CD4-positive, alpha-beta T cell treated with Interleukin-12 subunit alpha and Interleukin-12 subunit beta, for 1 hour (primary cell): ENCODE measurements at regions not wholly inside any gene's neighbourhood (a gene's known extent, or its start where the extent isn't known, plus 50 kb on each side); places are given as distances from the start of the nearest gene placed in this dataset.

Experiments used
- DNase-seq: peaks from one replicate; pipeline ENCODE4 v3.0.0-alpha.2; 2020

DNA sequence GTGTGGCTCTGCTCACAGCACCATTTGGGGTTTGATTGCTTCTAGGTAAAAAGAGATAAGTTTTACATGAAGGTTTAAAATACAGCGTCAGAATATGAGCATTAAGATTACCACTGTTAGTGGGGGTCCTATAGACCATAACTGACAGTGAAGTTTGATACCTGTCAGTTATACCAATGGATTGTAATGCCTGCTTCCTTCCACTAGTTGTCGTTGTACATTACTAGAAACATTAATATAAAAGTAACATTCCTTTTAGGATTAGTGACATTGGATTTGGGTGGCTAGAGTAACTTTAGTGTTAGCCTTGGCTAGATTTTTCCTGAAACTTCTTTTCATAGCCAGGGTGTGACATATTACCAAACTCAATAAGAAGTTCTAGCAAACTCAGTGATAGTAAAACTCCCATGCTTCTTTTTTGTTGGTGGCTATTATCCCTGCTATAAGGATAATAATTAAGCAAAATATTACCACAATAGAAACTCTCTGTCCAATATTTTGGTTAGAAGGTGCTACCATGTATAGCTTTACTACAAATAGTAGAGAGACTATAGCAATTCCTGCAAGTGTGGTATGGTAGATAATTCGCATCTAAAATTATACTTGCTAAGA is 57.1 kb downstream of the FAM181B start:
- no peak for DNase-seq

DNA sequence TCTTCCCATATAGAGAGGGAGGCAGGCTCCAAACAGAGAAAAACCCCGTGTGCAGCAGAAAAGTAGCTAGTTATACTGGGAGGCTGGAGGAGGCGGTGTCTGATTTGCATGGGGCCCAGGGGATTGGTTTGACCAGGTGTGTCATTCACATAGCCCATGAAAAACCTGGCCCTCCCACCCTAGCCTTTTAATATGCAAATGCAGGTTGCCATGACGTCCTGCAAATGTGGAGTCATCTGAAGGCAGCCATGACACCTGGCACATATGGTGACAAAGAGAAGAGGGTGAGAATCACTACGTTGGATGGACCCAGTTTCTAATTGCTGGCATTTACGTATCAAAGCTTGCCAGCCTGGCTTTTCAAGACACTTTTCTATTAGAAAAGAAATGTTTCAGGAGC is 57.8 kb downstream of the FAM181B start:
- DNase-seq = no peak

DNA sequence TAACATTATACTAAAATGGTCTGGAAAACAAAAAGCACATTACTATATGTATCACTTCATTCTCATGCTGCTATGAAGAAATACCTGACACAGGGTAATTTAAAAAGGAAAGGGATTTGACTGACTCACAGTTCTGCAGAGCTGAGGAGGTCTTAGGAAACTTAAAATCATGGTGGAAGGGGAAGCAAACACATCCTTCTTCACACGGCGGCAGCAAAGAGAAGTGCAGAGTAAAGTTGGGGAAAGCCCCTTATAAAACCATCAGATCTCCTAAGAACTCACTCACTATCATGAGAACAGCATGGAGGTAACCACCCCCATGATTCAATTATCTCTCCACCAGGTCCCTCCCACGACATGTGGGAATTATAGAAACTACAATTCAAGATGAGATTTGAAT is 60.0 kb downstream of the FAM181B start:
- DNase-seq = no peak

DNA sequence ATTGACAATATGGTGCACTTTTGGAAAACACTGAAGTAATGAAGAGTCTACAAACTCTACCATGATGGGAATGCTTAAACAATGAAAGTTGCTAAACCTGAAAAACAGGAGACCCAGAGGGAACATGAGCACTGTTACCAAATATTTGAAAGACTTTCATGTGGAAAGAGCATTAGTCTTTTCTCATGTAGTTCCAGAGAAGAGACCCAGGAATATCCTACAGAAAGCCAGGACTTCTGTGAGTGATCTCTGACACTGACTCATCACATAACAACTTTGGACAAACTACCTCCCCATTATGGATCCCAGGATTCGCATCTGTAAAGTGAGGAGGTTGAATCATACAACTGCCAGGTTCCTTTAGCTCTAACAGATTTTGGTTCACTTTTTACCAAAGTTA is 62.2 kb downstream of the FAM181B start:
- no peak for DNase-seq

DNA sequence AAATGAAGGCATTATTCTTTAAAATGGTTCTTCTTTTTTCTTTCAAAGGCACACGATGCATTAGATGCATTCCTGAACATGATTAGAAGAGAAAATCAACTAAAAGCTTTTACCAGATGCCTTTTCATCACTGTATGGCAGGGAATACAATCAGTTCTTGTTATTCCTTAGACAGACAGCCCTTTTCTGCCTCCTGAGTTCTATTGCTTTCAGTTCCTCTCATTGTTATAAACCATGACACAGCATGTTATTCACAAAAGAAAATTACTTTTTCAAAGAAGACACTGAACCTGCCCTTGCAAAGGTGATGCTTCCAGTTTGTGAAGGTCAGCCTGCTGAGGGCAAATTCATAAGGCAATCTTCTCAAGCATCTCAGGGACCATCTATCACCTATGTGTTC is 70.1 kb downstream of the FAM181B start:
- DNase-seq = no peak

DNA sequence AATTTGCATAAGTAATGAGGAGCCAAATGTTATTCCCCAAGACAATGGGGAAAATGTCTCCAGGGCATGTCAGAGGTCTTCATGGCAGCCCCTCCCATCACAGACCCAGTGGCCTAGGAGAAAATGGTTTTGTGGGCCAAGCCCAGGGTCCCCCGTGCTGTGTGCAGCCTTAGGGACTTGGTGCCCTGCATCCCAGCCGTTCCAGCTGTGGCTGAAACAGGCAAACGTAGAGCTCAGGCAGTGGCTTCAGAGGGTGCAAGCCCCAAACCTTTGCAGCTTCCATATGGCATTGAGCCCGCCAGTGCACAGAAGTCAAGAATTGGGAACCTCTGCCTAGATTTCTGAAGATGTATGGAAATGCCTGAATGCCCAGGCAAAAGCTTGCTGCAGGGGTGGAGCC is 79.9 kb downstream of the FAM181B start:
- no peak for DNase-seq

DNA sequence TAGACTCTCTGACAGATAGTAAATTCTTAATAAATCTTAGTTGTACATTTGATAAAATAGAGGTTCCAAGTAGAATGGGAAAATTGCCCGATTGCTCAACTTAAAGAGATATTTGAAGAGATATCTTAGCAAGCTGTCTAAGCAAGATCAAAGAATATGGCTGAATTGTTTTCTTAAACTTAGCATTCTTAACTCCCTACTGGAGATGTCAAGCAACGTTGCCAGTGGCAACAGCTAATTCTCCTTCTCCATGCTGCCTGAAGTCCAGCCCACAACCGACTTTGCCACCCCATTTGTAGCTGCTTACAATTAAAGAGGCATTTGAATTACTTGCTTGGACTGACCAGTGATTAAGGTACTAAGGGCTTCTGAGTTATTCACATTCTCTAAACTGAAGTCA is 94.4 kb downstream of the FAM181B start:
- no peak for DNase-seq

DNA sequence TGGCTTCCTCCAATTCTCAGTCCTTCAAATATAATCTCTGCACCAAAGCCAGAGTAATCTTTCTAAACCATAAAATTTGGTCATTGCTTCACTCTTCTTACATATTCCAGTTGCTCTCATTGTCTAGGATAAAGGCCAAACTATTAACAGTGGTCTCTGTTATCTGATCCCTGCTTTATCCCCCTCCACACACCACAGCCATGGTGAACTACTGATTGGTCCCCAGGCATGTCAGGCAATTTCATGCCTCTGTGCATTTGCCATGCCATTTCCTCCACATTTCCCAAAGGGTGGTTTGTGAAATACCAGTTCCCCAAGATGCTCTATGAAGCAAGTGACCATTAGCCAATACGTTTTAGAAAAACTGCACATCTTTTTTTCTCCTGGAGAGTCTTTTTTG is 97.0 kb downstream of the FAM181B start:
- DNase-seq = no peak

DNA sequence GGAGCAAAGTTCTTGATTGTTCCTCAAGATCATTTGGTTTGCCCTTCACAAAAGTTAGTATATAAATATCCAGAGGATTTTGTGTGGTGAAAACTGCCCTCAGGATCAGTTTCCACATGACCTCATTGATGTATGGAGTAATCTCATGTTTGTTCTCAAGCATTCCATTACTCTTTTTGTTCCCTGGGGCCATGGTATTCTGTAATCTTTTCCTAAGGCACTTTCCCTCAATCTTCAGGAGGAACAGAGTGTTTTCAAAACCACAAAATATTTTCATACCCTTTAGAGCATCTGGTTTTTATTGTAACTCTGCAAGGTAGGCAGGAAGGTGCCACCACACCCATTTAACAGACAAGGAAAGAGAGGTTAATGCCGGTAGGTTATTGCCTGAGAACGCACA is 99.6 kb downstream of the FAM181B start:
- DNase-seq = no peak

DNA sequence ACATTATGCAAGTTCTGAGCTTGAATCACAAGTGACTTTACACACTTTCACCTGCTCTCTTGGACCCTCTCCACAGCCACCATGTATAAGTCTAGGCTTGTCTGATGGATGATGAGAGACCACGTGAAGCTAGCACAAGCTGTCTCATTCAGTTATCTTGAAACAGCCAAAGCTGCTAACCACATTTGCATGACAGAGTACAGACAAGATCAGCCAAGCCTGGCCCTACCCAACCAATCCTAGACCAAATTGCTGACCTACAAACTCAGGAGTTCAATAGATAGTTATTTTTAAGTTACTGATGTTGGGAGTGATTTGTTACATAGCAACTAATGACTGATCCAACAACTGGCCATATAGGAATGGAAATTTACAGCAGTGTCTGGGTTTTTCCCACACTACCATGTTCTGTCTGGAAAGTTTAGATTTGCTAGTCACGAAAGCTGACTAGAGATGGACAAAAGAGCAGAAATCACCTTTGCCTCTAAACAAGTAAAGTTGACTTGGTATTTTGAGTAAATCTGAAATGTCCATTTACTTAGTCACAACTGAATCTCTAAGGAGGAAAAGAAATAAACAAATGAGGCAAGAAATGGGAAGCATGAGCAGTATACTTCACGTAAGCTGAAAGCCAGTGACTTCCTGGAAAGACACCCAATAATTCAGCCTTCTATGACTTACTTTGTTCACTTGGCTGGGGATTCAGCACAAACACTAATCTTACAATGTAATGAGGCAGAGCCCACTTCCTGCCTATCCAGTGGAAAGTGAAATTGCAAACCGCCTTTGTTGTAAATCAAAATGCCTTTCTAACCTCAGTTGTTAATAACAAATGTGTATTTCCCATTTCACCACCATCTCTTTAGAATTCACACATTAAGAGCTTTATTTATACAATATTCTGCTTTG is 101.7 kb downstream of the FAM181B start:
- no peak for DNase-seq

DNA sequence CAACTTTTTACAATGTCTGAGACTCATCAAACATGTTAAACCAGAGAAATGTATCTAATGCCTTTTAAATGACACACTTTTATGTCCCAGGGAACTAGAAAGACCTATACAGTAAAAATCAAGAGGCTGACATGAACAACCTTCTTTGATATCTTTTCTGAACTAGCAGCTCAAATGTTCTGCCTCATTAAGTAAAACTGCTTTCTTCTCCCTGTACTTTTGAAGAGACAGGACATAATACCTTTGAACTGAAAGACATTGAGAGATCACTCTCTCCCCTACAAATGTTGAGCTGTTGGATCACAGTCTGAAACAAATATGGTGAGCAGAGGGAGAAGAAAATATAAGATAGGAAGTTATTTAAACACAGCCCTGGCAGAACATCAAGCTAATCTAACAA is 123.0 kb downstream of the FAM181B start:
- DNase-seq = no peak

DNA sequence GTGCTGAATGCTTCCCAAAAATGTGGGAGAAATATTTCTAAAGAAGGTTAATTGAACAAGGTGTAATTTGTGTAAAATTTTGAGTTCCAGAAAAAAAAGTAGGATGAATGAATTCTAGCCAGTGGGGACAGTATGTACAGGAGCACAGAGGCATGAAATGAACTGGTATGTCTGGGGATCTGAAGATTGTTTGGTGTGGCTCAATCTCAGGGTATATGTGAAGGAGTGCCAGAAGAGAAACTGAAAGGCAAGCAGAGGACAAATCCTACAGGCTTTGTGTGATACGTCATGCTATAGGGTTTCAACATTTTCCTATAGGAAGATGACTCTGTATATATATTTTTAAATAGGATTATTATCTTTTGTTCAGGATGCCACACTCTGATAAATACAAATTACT is 126.9 kb downstream of the FAM181B start:
- DNase-seq = no peak

DNA sequence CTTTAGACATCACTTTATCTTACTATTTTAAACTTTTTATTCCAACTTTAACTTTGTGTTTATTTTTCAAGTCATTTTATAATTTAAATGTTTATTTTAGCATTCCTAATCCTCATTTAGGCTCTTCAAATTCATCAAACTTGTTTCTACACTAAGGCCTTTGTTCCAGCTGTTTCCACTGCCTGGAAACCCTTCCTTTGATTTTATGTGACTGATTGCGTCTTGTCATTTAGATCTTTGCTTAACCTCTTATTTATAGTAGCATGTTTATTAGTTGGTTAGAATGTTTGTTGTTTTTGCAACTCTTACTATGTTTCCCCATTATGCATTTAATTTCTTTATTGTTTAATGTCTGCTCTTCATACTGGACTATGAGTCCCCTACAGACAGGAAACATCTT is 132.0 kb downstream of the FAM181B start:
- DNase-seq = no peak

DNA sequence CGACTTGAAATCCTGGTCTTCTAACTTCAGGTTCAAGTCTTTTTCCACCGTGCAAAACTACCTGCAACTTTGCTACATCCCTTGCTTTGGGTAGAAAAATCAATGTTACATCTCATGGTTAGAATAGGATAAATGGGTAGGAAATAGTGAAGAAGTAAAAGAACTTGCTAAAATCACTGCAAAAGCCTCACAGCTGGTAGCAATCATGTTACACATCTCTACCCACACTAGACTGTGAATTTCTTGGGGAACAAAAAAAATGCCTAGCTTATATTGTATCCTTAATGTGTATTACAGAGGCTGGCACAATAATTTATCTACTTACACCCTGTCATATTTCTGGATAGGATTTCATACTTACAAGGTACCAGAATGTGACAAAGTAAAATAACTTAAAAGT is 133.8 kb downstream of the FAM181B start:
- no peak for DNase-seq

DNA sequence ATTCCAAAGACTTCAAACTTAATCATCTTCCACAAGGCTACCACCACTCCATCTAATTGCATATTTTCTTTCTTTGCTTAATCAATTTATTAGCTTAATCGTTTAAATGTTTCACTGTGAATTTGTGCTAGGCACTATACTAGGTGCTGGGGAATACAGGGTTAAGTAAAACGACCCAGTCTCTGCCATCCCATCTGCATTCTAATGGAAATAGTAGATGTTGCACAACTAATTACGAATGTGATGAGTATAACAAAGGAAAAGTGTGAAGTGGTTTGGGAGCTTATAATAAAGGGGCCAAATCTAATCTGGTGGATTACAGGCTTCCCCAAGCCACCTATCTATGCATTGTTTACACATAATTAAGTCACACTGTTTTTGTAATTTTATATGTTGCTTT is 147.1 kb downstream of the FAM181B start:
- no peak for DNase-seq

DNA sequence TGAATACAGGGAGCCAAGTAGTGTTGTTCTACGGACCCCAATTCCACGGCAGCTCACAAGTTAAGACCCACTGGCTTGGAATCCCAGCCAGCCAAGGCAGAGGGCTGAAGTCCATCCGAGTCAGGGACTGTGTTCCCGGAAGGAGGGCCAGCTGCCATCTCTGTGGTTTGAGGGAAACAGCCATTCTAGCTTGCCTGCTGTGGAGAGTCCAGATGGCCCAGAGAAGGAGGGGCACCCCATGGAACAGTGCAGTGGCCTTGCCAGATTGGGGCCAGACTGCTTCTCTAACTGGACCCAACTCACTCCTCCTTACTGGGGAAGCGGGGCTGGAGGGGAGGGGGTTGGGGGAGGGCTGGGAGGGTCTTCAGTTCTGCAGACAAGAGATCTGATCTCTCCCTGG is 156.4 kb downstream of the FAM181B start:
- DNase-seq = no peak

DNA sequence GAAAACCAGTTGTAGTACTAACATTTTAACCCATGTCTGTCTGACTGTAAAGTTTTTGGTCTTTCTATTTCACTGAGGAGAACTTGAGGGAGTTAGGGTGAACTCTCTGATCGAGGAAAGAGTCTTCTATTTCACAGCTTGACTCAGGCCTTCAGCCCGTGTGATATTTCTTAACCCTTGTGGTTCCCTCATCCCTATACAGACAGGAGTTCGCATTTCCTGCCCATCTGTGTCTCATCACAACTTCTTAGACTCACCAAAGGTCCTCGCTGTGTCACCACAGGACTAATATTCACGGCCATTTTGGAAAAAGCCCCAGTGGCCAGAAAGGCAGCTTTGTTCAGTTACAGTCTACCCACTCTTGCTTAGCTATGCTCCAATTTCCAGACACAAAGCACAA is 172.8 kb downstream of the FAM181B start:
- no peak for DNase-seq

DNA sequence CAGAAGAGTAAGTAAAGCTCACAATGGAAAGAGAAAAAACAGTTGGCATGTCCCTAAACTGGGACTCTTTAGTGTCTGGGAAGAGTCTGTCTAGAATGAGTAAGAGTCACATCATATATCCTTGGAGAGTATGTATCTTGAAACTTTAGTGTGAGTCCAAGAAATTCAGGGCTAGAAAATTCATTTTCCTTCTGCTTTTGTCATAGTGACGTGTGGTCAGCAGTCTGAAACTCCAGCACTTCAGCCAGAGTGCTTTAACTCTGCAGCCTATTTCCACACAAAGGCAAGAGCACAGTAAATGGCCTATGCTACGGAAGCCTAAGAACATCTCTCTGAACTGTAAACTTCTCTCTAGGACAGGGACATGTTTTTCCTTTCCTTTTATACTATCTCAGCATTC is 174.1 kb downstream of the FAM181B start:
- DNase-seq = no peak

DNA sequence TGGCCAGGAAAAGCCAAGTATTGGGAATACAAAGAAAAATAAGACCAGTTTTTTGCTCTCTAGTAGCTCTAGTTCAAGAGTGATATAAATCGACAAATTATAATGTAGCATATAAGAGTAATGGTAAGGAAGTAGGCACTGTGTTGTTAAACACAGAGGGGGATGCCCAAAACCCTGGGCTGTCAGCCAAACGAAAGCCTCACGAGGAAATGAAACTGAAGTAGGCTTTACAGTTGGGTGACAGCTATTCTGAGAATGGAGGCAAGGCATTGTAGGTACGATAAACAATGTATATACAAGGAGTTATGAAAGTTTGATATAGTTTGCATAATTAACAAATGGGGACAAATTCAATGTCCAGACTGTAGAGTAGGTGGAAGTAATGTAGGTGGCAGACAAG is 176.4 kb downstream of the FAM181B start:
- no peak for DNase-seq

DNA sequence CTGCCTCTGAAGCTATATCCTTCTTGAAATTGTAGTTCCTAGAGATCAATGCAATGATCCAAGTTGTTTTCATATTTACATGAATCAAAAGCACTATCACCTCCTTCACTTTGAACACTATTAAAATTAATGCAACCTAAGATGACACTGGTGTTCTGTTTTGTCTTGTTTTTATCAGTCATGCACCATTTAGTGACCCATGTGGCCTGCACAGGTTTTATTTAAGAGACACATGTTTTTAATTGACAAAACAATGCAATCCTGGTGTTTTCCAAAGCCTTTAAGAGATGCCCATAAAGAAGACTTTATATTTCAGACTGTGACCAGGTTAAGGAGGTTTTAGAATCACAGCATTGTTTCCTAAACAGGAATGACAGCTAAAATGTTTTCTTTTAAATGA is 177.5 kb downstream of the FAM181B start:
- no peak for DNase-seq

DNA sequence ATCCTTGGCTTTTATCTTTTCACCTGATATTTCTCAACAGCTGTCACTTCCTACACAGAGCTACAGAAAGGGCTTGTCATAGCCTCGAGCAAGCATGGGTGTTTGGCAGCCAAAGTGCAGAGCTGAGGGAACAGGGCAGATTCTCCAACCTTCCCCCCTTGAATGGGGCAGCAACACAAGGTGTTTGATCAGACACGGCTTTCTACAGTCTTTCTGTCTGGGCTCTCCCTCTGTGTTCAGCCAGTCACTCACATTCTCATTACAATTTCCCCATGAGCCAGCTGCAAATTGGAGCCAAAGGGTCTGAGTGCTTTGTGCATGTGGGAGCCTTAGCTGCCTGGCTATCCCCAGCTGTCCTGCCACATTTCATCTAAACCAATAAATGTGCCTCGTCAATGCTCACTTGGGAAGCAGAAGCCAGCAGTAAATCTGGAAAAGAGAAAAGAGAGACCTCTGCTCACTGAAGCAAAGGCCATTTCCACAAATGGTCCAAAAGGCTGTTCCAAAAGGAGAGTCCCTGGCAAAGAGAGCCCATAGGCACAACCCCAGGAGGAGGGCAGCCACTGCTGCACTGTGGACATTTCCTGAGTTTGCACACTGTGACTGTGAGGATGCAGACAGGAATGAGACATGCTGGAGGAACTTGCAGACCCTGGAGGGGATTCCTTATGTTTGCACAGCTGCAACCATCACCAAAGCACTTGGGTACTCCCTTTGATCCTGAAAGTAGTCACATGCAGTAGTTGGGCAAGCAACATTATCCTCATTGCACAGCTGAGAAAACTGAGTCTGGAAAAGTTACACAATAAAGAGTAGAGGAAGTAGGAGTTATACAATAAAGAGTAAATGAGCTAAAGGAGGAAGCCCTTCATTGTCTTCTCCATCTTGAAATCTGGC is 186.8 kb downstream of the FAM181B start:
- no peak for DNase-seq

DNA sequence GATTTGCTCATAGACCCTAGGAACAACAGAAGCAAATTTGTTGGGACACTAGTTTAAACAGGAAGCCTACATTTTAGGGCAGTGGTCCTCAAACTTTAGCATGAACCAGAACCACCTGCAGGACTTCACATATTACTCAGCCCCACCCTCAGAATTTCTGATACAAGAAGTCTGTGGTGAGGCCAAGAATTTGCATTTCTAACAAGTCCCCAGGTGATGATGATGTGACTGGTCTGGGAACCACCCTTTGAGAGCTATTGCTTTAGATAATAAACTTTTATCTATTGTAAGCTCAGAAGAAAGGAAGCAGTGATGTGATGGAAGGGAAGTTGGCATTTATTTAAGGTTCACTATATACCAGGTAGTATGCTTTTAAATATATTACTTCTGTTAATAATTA is 194.0 kb downstream of the FAM181B start:
- no peak for DNase-seq

DNA sequence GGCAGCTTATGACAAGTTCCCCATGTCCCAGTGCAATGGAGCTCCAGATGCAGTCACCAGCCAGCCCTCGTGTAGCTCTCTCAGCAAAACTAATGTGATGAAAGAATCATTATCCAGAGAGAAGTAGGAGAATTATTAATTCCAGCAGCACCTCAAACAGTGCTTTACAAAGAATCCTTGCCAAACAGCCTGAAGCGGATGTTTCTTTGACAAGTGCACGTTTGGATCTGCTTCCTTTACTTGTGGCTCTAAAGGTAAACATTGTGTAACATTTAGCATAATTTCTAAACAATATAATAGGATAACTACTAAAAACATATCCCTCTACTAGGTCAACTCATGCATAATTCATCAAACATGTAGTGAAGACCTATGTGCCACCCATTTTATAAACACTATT is 197.0 kb downstream of the FAM181B start:
- DNase-seq = no peak
